HEK293T (cell line): ENCODE measurements at regions not wholly inside any gene's neighbourhood (a gene's known extent, or its start where the extent isn't known, plus 50 kb on each side); places are given as distances from the start of the nearest gene placed in this dataset.

Source experiments
- CTCF ChIA-PET: fragments of 350-600 bp; formaldehyde crosslinking; extraction: SDS; loops from one replicate; lab custom pipeline; 2021; ENCODE audit warnings: antibody characterized with exemption, inconsistent platforms; lab: Yijun Ruan, JAX
- POLR2A ChIA-PET: fragments of 350-600 bp; formaldehyde crosslinking; extraction: SDS; loops from one replicate; lab custom pipeline; 2020; ENCODE audit warnings: antibody characterized with exemption, inconsistent platforms; lab: Yijun Ruan, JAX
- DNase-seq: peaks from one replicate; pipeline ENCODE4 v3.0.0; 2012; ENCODE audit warnings: mixed read lengths; ENCODE audit errors: extremely low spot score
- ARNT ChIP-seq: fragments of 450-650 bp; IDR thresholded peaks from 2 replicates; pipeline ENCODE4 v1.6.1; 2017; ENCODE audit warnings: mild to moderate bottlenecking
- BHLHE40 ChIP-seq: fragments of 450-650 bp; IDR thresholded peaks from 2 replicates; pipeline ENCODE4 v1.6.1; 2016; ENCODE audit warnings: mild to moderate bottlenecking, moderate library complexity, borderline replicate concordance
- CTBP1 ChIP-seq: fragments of 450-650 bp; IDR thresholded peaks from 2 replicates; pipeline ENCODE4 v1.6.1; 2016; ENCODE audit warnings: borderline replicate concordance
- ELF4 ChIP-seq: fragments of 450-650 bp; IDR thresholded peaks from 2 replicates; pipeline ENCODE4 v1.6.1; 2017; ENCODE audit warnings: antibody characterized with exemption
- FOXA1 ChIP-seq: fragments of 450-650 bp; IDR thresholded peaks from 2 replicates; pipeline ENCODE4 v1.6.1; 2016; ENCODE audit warnings: mild to moderate bottlenecking
- FOXK2 ChIP-seq: fragments of 450-650 bp; IDR thresholded peaks from 2 replicates; pipeline ENCODE4 v1.6.1; 2016; ENCODE audit warnings: mild to moderate bottlenecking
- FOXM1 ChIP-seq: fragments of 450-650 bp; IDR thresholded peaks from 2 replicates; pipeline ENCODE4 v1.6.1; 2017; ENCODE audit warnings: mild to moderate bottlenecking, borderline replicate concordance
- HDGF ChIP-seq: fragments of 450-650 bp; IDR thresholded peaks from 2 replicates; pipeline ENCODE4 v1.6.1; 2017; ENCODE audit warnings: antibody characterized with exemption, borderline replicate concordance
- L3MBTL2 ChIP-seq: fragments of 450-650 bp; conservative IDR thresholded peaks from 2 replicates; pipeline ENCODE4 v1.6.1; 2016; ENCODE audit warnings: mild to moderate bottlenecking
- LEF1 ChIP-seq: fragments of 450-650 bp; IDR thresholded peaks from 2 replicates; pipeline ENCODE4 v1.6.1; 2017; ENCODE audit warnings: mild to moderate bottlenecking, borderline replicate concordance
- NFRKB ChIP-seq: fragments of 450-650 bp; IDR thresholded peaks from 2 replicates; pipeline ENCODE4 v1.6.1; 2016; ENCODE audit warnings: mild to moderate bottlenecking, moderate library complexity
- PKNOX1 ChIP-seq: fragments of 450-650 bp; IDR thresholded peaks from 2 replicates; pipeline ENCODE4 v1.6.1; 2016
- SP1 ChIP-seq: fragments of 450-650 bp; IDR thresholded peaks from 2 replicates; pipeline ENCODE4 v1.6.1; 2017
- SUZ12 ChIP-seq: fragments of 450-650 bp; IDR thresholded peaks from 2 replicates; pipeline ENCODE4 v1.6.1; 2016; ENCODE audit warnings: mild to moderate bottlenecking
- TARDBP ChIP-seq: fragments of 450-650 bp; IDR thresholded peaks from 2 replicates; pipeline ENCODE4 v1.6.1; 2016
- ZNF384 ChIP-seq: fragments of 450-650 bp; IDR thresholded peaks from 2 replicates; pipeline ENCODE4 v1.6.1; 2016

DNA sequence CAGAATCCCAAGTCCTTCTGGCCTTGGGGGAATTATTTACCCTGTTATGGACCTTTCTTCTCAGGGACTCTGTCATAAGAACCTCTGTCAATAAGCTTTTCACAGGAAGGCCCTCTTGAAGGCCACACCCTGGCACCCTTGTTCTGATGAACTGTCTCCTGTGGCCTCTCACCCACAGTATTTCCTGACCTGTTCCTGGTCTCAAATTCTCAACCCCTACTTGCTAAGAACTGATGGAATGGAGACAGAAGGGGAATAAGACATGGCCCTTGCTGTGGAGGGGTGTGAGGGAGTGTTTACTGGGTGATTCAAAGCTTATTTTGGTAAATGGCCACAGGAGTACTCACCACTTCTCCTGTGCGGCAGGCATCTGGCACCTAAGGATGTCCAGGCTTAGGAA, 1082.9 kb downstream of the BCL11B start:
- POLR2A ChIA-PET = no interaction called here
- no peak for TF ChIP-seq HDGF
- CTCF ChIA-PET = no interaction called here
- no peak for DNase-seq

GRCh38 chr14:98189511-98189910, 1082.5 kb downstream of the BCL11B start:
- ChIA-PET POLR2A (no interaction called here), CTCF (no interaction called here)
- DNase-seq = no peak
- TF ChIP-seq HDGF = no peak
- no peak for TF ChIP-seq NFRKB
- no peak for TF ChIP-seq CTBP1
- no peak for TF ChIP-seq ARNT
- TF ChIP-seq SUZ12 = no peak
- TF ChIP-seq FOXK2 = no peak
- TF ChIP-seq TARDBP = no peak
- no peak for TF ChIP-seq SP1
- no peak for TF ChIP-seq ZNF384
- TF ChIP-seq L3MBTL2 = no peak
- TF ChIP-seq FOXA1 = no peak
- TF ChIP-seq LEF1 = no peak
- no peak for TF ChIP-seq BHLHE40
- TF ChIP-seq FOXM1 = no peak
- no peak for TF ChIP-seq ELF4
- TF ChIP-seq PKNOX1 = no peak

DNA sequence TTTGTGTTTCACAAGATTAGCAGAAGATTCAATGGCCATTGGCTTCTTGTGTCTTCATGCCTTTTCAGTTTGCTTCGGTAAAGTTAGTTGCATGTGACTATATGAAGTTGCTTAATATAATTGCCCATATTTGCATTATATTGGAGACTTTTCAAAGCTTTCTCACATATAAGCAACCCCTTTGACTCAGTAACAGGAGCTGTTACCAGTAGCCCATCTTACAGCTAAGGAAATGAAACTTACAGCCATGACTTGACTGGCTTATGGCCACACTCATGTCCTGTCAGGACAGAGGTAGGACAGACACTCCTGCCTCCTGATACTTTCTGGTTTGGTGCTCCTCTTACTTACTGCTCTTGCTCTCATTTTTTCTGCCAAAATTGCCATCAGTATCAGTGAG, 1082.1 kb downstream of the BCL11B start:
- ChIA-PET POLR2A (no interaction called here), CTCF (no interaction called here)

DNA sequence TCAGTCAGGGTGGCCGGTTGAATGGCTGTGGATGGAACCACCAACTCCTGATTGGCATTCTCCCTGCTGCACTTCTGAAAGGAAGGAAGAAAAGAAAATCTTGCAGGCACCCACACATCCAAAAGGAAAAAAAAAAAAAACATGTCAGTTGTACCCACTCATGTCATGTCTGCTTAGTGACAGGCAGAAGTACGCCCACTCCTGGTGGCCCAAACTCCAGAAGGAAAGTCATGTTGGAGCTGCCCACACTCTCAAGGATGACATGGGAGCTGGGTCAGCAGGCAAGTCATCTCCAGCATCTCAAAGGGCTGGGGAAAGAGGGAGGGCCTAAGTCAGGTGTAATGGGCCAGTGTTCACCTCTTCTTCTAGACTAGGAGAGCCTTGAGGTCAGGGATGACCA, 1079.1 kb downstream of the BCL11B start:
- TF ChIP-seq ELF4 (no peak), SP1 (no peak), PKNOX1 (no peak), SUZ12 (no peak), FOXM1 (no peak), L3MBTL2 (no peak), LEF1 (no peak), CTBP1 (no peak), TARDBP (no peak), FOXK2 (no peak), BHLHE40 (no peak), NFRKB (no peak), HDGF (no peak), ZNF384 (no peak), ARNT (no peak), FOXA1 (no peak)
- ChIA-PET POLR2A (no interaction called here), CTCF (no interaction called here)
- no peak for DNase-seq

More for the DNA sequence above, 1082.1 kb downstream of the BCL11B start:
- TF ChIP-seq LEF1 = no peak
- TF ChIP-seq ZNF384 = no peak
- no peak for TF ChIP-seq FOXA1
- no peak for TF ChIP-seq ELF4
- no peak for TF ChIP-seq FOXK2
- TF ChIP-seq HDGF = no peak
- DNase-seq = no peak

- POLR2A ChIA-PET = no interaction called here
- no peak for DNase-seq
- CTCF ChIA-PET = interaction anchor here (0.6 kb wide), 1 partner anchor 507 kb away, joined by 3 read pairs; no protein-coding TSS in a partner anchor
- TF ChIP-seq FOXA1 (no peak), ARNT (no peak), PKNOX1 (no peak), LEF1 (no peak), SUZ12 (no peak), FOXM1 (no peak), CTBP1 (no peak)
These were observed 1077.2 kb downstream of the BCL11B start for GRCh38 chr14:98194821-98195220.

- POLR2A ChIA-PET = no interaction called here
- CTCF ChIA-PET = interaction anchor here (0.6 kb wide), 1 partner anchor 507 kb away, joined by 3 read pairs; no protein-coding TSS in a partner anchor
- no peak for DNase-seq
- TF ChIP-seq HDGF = no peak
- no peak for TF ChIP-seq FOXM1
- no peak for TF ChIP-seq LEF1
- TF ChIP-seq ELF4 = no peak
- no peak for TF ChIP-seq SP1
- no peak for TF ChIP-seq TARDBP
- no peak for TF ChIP-seq CTBP1
- no peak for TF ChIP-seq PKNOX1
- no peak for TF ChIP-seq SUZ12
- no peak for TF ChIP-seq NFRKB
- TF ChIP-seq FOXK2 = no peak
These were observed 1076.7 kb downstream of the BCL11B start for GRCh38 chr14:98195256-98195655.
